ENCODE measurements at regions not wholly inside any gene's neighbourhood (a gene's known extent, or its start where the extent isn't known, plus 50 kb on each side); places are given as distances from the start of the nearest gene placed in this dataset.

- no peaks in the 10 kb centered on the region for H3K27me3 ChIP-seq (ENCODE audit: control insufficient read depth, insufficient read depth, low read length)
- no peak overlapping the region for H3K4me3 ChIP-seq (ENCODE audit: low read depth in 2 of 2, low read length in 2 of 2)
- no peaks in the 10 kb centered on the region for H3K9me3 ChIP-seq (ENCODE audit: control insufficient read depth, insufficient read depth, low read depth, low read length)
- ChIA-PET CTCF (no interaction called here), POLR2A (no interaction called here)
- no peaks in the 10 kb centered on the region for H3K4me1 ChIP-seq (ENCODE audit: control insufficient read depth, insufficient read depth, low read length)
- TF ChIP-seq POLR2AphosphoS5 (IDR thresholded peaks at IDR 0.05; ENCODE audit: low read depth, low read length) (no peak), CTCF (IDR thresholded peaks at IDR 0.05) (no peak), REST (IDR thresholded peaks at IDR 0.05; ENCODE audit: insufficient read depth in 1 of 2, low read depth in 2 of 2, low read length in 1 of 2) (no peak), SIN3A (IDR thresholded peaks at IDR 0.05; ENCODE audit: borderline replicate concordance, insufficient read depth, low read depth, low read length) (no peak), TCF7L2 (IDR thresholded peaks at IDR 0.05; ENCODE audit: low read depth, low read length) (no peak)
- H3K36me3 ChIP-seq (ENCODE audit: control insufficient read depth, insufficient read depth, low read length), result no peaks in the 10 kb centered on the region
- no TSS peak for BruUV-seq (replicated peaks)
- intact Hi-C loops (cut with micrococcal nuclease; ENCODE audit: unreplicated experiment) (no loop called here), in situ Hi-C loops (cut with HindIII; ENCODE audit: low pct_unique_long_range_greater_than_20kb, low sequenced_read_pairs) (no loop called here)
- ATAC-seq (no peak), DNase-seq (ENCODE audit: low read depth, low spot score) (no peak)
- H3K27ac ChIP-seq (ENCODE audit: low read length), result no peak overlapping the region
Observed at GRCh38 chr11:37484298-37484697, 886.3 kb upstream of the RAG2 start.

- Histone ChIP-seq H3K36me3 (ENCODE audit: control insufficient read depth, insufficient read depth, low read length) (no peaks in the 10 kb centered on the region), H3K27me3 (ENCODE audit: control insufficient read depth, insufficient read depth, low read length) (no peaks in the 10 kb centered on the region), H3K4me3 (ENCODE audit: low read depth in 2 of 2, low read length in 2 of 2) (no peak overlapping the region), H3K27ac (ENCODE audit: low read length) (no peak overlapping the region), H3K9me3 (ENCODE audit: control insufficient read depth, insufficient read depth, low read depth, low read length) (no peaks in the 10 kb centered on the region), H3K4me1 (ENCODE audit: control insufficient read depth, insufficient read depth, low read length) (no peaks in the 10 kb centered on the region)
- DNase-seq (ENCODE audit: low read depth, low spot score) (no peak), ATAC-seq (no peak)
- TF ChIP-seq TCF7L2 (IDR thresholded peaks at IDR 0.05; ENCODE audit: low read depth, low read length) (no peak), REST (IDR thresholded peaks at IDR 0.05; ENCODE audit: insufficient read depth in 1 of 2, low read depth in 2 of 2, low read length in 1 of 2) (no peak), POLR2AphosphoS5 (IDR thresholded peaks at IDR 0.05; ENCODE audit: low read depth, low read length) (no peak), SIN3A (IDR thresholded peaks at IDR 0.05; ENCODE audit: borderline replicate concordance, insufficient read depth, low read depth, low read length) (no peak)
- in situ Hi-C loops (cut with HindIII; ENCODE audit: low pct_unique_long_range_greater_than_20kb, low sequenced_read_pairs), result no loop called here
- ChIA-PET CTCF (no interaction called here), POLR2A (no interaction called here)
- no TSS peak for BruUV-seq (replicated peaks)
- intact Hi-C loops (cut with micrococcal nuclease; ENCODE audit: unreplicated experiment), result no loop called here
Observed at GRCh38 chr11:37483761-37484160, 885.7 kb upstream of the RAG2 start.

All from Panc1 (cell line).